ENCODE measurements at regions not wholly inside any gene's neighbourhood (a gene's known extent, or its start where the extent isn't known, plus 50 kb on each side); places are given as distances from the start of the nearest gene placed in this dataset.
"Not testable (repeated sequence)": the region's sequence is repeated elsewhere in the genome, so short reads cannot be mapped to it uniquely, and the experiment has no call there.

DNA sequence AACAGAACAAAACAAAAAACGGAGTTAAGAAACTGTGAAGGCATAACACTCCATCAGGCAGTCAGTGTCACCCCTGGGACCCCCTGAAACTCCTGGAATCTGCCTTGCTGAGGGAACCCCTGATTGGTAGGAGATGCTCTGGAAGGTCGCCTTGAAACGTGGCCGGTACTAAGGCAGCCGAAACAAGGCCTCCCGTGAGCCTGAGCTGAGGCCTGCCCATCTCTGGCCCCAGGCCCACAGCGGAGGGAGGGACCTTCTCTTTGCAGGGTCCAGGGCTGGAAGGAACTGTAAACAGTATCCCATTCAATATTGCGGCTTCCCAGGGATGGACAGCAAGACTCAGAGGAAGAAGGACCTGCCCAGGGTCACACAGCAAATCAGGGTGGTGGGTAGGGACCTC lies 155.7 kb downstream of the INHBB start:
- no peak for DNase-seq

DNA sequence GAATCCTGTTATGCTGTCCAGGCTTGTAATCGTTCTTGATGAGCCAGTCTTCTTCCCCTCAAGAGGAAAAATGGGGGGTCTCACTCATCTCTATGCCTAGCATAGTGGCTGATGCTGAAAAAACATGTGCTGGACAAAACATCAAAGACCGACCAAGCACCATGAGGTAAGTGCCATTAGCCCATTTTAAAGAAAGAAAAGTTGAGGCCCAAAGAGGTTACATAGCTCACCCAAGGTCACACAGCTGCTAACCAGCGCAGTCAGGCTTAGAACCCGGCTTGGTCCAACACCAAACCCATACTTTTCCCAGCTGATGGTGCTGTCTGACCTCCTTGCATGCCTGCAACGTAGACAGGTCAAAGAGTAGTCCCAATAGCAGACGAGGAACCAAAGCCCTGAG lies 156.4 kb downstream of the INHBB start:
- no peak for DNase-seq

DNA sequence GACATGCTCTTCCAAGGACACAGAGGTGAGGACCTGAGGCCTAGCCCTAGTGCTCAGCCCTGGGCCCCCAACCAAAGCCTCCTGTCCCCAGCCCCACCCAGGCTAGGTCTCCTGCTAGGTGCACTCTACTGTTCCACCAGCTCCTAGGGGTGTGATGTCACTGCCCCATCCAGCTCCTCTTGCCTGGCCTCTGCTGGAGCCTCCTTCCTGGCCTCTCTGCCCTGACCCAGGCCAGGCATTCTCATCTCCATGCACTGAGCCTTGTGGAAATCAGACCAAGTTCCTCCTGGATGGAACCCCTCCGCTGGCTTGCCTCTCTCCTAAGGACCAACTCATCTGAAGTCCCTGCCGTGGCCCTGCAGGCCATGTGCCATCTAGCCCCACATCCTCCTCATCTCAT lies 156.8 kb downstream of the INHBB start:
- no peak for DNase-seq

DNA sequence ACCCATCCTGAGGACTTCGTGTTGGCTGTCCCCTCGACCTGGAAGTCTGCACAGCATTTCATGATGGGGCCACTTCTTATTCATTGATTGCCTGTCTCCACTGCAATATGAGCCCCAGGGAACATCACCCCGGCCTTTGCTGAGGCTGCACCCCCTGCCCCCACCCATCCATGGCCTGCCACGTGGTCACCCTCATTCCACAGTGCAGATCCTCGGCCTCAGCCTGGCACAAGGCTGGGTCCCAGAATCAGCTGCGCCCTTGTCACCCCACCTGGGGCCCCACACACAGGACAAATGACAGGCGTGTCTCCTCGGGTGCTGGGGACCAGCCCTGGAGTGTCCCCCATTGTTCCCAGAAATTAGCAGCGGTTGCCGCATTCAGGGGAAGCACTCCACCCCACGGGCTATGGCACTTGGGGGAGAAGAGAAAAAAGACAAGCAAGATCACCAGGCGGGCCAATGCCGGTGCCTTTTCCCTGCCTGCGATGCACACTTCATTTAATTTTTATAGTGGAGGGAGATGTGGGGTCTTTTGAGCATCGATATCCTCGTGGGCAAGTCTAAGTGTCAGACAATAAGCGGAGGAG lies 157.4 kb downstream of the INHBB start:
- no peak for DNase-seq

DNA sequence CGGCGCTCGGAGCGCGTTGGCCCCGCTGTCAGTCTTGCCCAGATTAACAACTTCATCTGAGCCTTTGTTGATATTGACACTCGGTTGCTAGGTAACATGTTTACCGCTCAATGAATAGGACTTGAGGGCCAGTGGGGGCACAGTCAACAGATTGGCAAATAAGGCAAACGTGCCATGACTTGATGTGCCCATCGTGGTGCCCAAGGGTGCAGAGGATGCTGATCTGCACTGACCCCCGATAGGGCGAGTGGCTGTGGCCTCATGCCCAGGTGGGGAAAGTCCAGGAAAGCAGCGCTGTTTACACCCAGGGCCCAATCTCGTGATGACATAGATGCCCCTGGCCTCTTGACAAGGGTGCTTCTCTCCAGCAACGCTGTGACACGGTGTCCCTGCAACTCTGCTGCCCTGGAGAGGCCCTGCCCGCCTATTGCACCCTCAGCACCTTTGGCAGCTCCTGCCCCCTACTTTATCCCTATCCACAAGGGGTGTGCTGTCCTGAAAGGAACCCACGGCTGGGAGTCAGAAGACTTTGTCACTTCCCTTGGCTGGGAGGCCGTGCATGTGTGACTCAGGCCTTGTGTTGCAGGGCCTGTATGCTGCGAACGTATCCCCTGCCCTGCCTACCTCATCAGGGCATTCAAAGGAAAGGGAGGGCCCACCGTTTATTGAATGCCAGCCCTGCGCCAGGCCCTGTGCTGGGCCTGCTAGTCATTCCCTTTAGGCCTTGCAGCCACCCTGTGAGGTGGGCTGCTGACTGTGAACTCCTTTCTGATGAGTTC lies 158.0 kb downstream of the INHBB start:
- DNase-seq, result no peak

DNA sequence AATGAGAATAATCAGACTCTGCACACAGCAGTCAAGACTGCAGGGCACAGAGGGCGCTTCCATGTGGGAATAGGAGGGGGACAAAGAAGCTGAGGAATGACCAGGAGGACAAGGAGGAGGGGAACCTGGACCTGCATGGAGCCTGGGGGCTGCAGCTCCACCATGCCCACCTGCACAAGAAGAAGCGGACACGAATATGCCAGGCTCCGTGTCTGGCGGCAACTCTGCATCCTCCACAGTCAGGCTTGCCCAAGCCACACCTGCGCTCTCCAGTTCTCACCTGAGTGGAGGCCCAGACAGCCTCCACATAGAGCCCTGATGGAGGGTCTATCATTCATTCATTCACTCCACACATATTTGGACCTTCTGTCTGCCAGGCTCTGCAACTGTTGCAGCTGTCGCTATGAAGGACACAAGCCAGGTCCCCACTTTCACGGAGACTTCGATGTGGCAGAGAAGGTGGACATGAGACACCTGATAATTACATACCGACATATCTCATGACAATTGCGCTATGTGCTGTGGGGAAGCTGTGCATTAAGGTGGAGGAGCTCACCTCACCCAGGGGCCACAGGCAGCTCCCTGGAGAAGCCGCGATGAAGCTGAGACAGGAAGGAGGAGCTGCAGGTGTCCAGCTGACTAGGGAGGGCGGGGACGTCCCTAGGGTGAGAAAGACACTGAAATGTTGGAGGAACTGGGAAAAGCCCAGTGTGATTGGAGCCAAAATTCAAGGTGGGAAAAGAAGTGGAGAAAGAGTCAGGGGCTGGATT lies 159.2 kb downstream of the INHBB start:
- DNase-seq, result no peak

DNA sequence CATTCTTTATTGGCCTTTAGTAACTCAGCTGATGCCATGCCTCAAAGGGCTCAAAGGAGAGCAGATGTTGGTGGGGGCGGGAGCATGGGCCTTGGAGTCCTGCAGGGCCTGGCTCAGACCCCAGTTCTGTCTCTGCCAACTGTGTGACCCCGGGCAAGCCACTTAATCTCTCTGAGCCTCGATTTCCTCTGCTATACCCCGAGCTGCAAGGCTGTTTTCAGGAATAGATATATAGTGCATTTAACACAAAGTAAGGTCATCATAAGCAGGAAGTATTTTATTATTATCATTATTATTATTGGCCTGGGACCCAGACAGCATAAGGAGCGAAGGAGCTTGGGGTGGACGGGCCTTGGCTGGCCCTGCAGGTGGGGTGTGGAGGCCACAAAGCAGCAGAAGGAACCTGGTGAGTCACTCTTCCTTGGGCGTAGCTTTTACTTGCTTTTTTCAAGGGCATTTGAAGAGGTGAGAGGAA lies 162.7 kb downstream of the INHBB start:
- DNase-seq, result no peak

DNA sequence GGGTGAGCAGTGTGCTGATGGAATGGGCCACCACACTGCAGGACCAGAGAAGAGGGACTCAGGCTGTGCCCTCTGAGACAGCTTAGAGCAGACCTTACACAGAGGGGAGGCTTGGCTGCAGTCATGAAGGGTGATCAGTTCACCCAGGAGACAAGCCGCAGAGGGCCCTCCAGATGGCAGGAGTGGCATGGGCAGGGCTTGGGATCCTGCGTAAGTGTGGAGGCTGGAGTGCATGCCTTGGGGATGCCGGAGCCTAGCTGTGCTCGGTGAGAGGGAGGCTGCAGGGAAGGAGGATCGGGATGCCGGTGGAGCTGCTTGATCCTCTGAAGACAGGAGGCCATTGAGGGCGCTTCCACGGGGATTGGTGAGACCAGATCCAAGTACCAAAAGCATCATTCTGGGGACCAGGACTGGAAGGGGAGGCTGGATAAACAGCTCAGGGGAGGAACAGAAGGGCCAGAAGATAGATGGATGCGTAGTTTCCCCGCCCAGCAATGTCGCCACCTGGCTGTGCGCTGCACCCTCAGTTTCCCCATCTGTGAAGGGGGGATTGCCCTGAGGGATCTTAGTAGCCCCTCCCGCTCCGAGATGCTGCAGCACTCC lies 163.4 kb downstream of the INHBB start:
- DNase-seq, result no peak

DNA sequence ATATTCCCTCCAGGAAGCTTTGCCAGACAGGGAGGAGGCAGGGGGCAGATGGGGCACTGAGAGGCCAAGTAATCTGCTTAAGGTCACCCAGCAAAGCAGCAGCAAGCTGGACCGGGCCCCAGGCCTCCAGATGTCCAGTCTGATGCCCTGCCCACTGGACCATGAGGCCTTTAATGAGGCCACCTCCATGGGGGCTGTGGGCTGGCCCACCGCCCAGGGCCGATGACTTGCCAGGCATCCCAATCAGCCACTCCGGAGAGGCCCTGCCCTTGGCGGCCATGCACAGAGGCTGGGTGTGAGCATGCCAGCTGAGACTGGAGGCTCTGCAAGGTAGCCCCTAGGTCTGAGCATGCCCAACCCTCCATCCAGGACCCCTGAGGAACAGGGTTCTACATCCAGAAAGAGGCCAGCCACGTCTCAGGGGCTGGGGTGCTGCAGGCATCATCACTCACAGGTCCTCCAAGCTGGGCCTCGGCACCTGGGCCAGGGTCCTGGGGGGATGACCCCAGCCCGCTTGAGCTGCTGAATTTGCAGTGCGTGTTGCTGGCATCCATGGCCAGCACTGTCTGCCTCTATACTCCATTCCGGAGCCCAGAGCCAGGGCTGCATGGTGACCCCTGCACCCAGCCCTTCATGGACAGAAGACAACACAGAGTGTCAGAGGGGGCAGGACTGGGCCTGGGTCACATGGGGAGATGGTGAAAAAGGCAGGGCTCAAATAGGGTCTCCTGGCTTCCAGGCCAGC lies 164.2 kb downstream of the INHBB start:
- DNase-seq, result no peak

DNA sequence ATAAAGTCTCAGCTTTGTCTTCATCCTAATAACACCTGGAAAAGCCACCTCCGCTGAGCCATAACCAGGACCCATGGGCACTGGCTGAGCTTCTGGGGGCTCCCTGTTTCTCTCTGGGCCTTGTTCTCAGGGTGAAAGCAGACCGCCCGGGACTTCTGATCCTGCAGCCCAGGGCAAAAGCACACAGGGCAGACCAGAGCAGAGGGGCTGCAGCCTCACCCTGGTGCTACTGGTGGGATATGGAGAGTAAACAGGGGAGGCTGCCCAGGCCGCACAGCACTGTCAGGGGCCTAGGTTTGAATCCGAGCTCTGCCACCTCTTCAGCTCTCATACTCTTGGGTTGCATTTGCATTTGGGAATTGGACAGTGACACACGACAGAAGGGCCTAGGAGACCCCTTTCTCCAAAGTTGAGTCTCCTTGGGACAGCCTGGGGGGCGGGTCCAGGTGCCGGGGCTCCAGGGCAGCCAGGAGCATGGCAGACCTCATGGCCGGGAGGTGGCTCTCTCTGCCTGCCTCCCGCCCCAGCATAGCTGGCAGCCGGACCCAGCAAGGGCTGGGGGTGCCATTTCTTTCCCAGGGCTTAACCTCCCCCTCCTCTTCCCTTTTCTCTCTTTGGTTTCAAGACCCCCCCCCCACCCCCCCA lies 164.9 kb downstream of the INHBB start:
- no peak for DNase-seq

DNA sequence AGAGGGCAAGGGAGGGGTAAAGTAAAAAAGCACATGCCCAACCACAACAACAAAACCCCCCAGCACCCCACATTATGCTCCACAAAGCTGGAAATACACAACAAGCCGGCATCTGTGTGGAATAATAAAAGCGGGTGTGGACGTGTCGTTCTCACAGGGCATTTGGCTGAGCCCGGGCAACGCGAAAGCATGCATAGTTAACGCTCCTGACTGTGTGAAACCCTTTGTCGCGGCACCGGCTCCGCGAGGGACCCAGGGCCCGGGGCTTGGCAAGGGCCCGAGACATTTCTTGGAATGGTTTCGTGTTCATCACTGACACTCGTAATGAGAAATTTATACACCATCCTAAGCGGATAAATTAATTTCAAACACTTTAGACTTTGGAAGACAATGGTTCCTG lies 165.6 kb downstream of the INHBB start:
- no peak for DNase-seq

DNA sequence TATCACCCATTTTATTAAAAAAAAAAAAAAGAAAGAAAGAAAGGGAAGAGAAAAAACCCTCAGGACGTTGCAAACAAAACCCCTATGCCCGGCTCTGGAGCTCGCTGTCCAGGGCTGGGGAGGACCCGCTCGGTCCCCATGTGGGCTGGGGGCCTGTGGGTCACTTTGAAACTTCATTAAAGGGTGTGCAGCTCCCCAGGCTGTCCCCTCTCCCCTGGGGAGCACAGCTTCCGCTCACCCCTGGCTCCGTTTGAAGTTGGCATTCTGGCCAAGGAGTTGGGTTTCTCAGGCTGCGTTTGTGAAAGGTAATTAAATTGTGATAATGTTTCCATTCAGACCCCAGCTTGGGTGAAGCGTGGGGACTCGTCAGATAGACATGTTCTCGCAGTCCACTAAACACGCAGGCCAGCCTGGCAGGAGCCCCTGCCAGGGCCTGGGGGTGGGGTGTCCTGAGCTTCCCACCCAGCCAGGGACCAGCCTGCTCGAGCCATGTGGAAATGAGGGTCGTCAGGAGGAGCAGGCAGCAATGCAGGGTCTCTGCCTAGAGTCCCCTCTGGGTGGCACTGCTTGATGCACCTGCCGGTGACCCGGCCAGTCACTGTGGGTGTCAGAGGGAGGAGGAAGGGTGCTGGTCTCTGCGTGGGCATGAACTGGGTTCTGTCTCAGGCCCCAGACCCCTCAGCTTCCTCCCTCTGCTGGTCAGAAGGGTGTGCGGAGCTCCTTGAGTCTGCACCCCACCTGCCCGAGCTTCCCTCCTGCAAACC lies 166.2 kb downstream of the INHBB start:
- no peak for DNase-seq

DNA sequence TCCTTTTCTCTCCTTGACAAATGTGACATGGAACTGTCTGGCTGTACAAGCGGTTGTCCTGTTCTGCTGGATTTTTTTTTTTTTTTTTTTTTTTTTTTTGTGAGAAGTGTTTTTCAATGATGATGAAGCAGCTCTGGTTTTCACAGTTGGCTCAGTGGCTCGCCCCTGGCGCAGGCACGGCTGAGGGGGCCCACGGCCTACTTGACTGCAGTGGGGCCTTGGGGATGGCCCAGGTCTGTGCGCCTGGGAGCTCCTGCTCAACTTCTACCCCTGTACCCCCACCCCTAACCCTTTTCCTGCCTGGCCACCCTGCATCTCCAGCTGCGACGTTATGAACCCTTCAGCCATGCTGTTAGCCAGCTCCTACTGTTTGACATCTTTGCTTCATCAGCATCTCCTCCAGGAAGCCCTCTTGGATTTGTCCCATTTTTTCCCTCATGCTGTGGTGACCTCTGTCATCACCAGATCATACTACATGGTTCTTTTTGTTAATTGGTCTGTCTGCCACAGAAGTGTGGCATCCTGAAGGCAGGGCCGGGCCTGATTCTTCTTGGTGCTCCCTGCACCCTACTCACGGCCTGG lies 167.9 kb downstream of the INHBB start:
- DNase-seq, result no peak

DNA sequence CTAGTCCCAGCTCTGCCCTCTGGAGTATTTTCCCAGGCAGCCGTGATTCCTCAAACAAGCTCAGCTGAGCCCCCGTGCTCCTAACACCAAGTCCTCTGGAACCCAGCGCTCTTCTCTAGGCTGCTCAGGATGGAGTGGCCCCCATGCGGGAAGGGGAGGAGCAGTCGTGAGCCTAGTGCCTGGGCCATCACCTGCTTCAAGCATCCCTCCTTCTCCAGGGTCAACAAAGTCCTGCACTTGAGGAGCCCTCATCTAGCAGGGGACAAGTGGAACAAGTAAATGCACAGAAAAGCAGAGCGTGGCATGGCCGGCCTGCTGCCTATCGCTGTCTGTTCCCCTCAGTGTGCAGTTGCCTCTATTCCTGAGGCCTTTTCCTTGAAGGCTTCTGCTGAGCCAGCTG lies 168.6 kb downstream of the INHBB start:
- no peak for DNase-seq

DNA sequence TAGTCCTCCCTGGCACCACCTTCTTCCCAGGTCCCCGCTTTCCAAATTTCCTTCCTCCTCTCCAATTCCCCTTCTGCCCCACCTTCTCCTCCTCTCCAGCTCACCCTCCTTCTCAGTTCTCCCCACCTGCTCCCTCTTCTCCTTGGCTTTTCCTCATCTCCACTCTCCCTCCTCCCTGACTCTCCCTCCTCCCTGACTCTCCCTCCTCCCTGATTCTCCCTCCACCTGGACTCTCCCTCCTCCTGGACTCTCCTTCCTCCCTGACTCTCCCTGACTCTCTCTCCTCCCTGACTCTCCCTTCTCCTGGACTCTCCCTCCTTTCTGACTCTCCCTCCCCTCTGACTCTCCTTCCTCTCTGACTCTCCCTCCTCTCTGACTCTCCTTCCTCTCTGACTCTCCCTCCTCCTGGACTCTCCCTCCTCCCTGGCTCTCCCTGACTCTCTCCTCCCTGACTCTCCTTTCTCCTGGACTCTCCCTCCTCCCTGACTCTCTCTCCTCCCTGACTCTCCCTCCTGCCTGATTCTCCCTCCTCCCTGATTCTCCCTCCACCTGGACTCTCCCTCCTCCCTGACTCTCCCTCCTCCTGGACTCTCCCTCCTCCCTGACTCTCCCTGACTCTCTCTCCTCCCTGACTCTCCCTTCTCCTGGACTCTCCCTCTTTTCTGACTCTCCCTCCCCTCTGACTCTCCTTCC lies 169.3 kb downstream of the INHBB start:
- DNase-seq, result not testable (repeated sequence)

DNA sequence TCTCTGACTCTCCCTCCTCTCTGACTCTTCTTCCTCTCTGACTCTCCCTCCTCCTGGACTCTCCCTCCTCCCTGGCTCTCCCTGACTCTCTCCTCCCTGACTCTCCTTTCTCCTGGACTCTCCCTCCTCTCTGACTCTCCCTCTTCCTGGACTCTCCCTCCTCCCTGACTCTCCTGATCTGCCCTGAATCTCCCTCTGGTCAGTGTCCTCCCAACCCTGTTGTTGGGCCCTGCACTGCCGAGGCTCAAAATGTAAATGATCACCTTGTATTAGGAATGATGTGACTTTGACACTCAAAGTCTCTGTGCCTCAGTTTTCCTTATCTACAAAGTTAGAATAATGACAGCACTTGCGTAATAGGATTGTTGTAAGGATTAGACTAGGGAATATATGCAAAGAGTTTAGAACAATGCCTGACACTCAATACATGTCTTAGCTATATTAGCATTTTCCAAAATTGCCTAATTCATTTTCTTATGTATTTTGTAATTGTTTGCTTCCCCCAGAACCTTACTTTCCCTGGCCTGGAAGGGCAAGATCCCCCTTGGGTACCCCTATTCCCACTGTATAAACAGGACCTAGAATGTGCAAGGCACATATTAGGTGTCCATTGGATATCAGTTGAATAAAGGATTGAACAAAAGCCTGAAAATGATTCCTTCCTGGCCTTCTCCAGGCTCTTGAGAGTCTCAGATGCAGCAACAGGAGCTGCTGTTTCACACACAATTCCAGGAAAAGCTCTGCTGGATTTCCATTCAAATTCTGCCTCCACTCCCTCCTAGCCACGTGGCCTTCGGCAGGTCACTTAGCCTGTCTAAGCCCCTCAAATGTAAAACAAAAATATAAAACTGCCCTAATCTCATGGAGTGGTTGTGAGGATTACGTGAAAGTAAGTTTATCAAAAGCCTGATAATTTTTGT lies 170.1 kb downstream of the INHBB start:
- peak; percentile 43 for DNase-seq

DNA sequence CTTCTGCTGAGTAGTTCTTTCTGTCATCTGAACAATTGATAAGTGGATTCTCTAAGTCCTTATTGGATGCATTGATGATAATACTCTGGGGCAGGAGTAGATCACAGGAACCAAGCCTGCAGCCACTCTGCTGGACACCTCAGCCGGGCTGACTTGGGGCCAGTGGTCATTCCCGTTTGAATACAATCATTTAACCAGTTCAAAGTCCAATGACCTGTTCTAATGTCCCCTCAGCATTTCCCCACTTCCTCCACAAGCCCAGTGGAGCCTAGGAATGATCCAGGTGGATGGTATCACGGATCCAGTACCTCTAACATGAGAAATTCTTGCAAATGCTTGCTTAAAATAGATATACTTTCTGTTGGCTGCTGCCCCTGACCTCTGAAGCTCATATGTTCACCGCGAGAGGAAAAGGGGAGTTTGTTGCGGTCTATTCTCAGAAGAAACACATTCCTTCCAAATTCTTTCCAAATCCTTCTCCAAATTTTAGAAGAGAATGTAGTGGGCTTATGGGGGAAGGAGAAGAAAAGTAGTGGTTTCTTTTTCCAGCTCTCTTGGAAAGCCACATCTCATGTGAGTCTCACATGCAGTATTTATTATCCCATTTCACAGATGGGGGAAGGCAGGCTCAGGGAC lies 170.9 kb downstream of the INHBB start:
- peak; percentile 26 for DNase-seq

DNA sequence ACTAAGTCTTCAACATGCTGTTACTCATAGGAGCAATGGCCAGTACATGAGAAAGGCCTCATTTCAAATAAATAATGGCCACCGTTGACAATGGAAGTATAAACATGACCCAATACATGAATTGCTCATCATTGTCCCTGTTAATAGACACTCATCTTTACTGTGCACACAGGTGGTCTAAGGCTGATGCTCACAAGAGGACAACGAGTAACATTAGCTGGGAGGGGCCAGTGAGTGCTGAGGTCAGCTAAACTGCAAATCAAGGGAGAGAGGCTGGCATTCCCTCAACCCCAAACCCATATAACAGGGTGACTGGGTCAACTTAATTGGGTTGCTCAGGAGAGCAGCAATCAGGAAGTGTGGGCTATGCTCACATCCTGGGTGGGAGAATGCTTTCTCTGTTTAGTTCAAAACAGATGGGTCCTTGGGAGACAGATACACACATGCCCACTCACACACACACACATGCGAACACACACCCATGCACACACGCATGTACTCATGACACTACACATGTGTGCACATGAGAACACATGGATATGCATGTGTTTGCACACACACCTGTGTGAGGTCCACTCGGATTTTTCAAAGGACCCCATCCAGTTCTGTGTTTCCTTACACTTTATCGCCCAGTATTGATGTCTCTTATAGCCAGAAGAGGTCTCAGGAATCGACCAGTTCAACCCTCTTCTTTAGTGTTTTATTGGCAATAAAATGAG lies 172.0 kb downstream of the INHBB start:
- no peak for DNase-seq
